NCI-H2171 treated with DMSO at 0.1 percent for 48 hours (cell line): ENCODE measurements at regions not wholly inside any gene's neighbourhood (a gene's known extent, or its start where the extent isn't known, plus 50 kb on each side); places are given as distances from the start of the nearest gene placed in this dataset.
"Not testable (repeated sequence)": the region's sequence is repeated elsewhere in the genome, so short reads cannot be mapped to it uniquely, and the experiment has no call there.

Experiments used
- DNase-seq: peaks from one replicate; lab custom pipeline; 2025; lab: John Stamatoyannopoulos, UW

GRCh38 chr6:120358535-120358934 lies 975.7 kb downstream of the TBC1D32 start:
- not testable (repeated sequence) for DNase-seq

DNA sequence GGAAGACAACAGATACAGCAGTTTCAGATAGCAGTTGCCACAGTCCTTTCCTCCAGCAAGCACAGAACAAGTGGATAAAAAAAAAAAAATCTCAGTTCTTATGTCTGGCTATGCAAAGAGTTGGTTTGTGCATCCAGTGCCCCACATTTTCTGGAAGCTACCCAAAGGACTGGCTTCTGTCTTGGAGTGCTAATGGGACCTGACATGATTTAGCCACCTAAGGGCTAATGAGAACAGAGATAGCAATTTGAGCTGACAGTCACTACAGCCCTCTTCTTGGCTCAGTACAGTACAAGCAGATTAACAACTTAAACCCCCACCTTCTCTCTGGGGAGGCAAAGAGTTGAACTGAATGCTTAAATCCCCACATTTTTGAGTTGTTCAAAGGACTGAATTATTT lies 976.8 kb downstream of the TBC1D32 start:
- DNase-seq = no peak

GRCh38 chr6:120355822-120356221 lies 978.5 kb downstream of the TBC1D32 start:
- DNase-seq = no peak

- DNase-seq = no peak
Observed at GRCh38 chr6:120354452-120355098, 979.7 kb downstream of the TBC1D32 start.

- no peak for DNase-seq
Observed at GRCh38 chr6:120352491-120352890, 981.8 kb downstream of the TBC1D32 start.

DNA sequence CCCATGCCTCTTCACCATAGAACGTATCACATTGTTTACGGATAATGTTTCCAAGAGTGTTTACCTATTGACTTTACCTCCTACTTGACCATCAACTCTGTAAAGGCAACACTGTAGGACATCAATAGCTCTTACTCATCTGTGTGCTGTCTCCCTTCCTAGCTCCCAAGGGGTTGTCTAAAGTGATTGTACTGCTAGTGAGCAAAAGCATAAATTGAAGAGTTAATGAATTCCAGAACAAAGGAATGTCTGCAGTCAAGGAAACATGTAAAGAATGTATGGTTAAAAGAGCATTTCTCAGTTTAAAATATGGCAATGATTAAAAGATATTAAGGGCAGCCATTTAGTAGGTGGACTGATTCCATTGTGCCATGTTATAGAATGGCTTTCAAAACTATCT lies 985.4 kb downstream of the TBC1D32 start:
- DNase-seq = no peak

DNA sequence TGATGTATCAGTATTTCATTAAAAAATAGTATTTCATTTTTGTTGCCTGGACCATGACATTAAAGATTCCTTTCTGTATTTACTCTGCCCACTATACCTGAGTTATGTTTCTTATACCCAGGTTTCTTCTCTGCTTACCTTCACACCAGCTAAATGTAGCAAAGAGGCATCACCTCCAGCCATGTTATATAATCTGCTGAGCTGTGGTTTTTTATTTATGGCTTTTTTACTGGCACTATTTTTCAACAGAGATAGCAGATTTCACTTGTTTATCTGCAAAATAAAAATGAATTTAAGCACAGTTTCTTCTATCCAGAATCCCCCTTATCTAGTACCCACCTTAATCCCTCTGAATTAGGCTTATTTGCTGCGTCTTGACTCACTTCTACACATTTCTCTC lies 979.0 kb upstream of the MAN1A1 start:
- no peak for DNase-seq

DNA sequence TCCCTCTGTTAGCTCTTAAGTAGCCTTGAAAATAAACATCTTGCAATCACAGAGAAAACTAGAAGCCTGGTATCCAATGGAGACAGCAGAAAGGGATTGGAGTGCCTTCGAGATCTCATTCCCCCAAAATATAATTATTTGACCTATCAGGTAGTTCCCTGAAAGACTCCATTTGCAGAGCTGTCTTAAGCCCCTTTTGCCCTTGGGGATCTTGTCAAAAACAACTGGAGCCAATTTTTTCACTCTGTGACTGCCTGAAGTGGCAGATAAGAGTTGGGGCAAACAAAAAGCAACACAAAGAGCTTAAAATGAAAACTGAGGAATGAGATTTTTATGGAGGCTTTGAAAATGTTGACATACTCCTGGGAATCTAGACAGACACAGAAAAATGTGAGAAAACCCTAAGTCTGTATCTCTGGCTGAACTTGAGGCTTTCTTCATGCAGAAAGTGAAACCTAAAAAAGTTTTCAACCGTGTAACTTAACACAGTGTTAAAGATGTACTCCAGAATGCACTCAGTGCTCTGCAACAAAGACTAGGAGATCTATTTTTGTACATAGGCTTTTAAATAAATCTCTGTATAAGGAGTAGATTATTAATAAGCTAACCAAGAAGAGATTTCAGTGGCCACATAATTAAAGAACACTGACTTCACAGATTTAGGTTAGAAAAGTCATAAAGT lies 971.1 kb upstream of the MAN1A1 start:
- DNase-seq = no peak

DNA sequence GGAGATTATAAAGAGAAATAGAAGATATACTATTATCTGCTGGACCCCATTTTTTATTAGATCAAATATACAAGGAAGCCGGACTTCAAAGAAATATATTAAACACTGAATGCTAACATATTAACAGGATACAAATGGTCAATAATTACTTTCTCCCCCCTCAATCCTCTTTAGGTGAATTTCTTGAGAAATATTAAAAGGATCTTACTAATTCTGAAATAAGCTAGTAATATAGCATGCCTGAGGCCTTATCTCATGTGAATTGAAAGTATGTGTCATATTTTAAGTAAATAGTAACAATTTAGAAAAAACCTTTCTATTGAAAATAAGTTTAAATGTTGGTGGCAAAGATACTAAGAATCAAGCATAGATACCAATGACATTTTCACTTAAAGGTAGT lies 954.7 kb upstream of the MAN1A1 start:
- DNase-seq = no peak

- no peak for DNase-seq
Observed at GRCh38 chr6:120303527-120303926, 954.0 kb upstream of the MAN1A1 start.

GRCh38 chr6:120302041-120302440 lies 952.5 kb upstream of the MAN1A1 start:
- DNase-seq = no peak

- DNase-seq = no peak
Observed at GRCh38 chr6:120290964-120291363, 941.4 kb upstream of the MAN1A1 start.

- DNase-seq = no peak
Observed at GRCh38 chr6:120282005-120282404, 932.4 kb upstream of the MAN1A1 start.

- DNase-seq = no peak
Observed at GRCh38 chr6:120279466-120280167, 930.1 kb upstream of the MAN1A1 start.

GRCh38 chr6:120278689-120279396 lies 929.3 kb upstream of the MAN1A1 start:
- DNase-seq = no peak

DNA sequence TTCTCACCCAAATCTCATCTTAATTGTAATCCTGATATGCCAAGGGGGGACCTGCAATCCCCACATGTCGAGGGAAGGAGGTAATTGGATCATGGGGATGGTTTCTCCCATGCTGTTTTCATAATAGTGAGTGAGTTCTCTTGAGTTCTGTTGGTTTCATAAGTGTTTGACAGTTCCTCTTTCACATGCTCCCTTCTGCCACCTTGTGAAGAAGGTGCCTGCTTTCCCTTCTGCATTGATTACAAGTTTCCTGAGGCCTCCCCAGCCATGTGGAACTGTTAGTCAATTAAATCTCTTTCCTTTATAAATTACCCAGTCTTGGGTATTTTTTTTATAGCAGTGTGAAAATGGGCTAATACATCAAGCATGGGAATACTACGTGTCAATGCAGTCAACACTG lies 925.0 kb upstream of the MAN1A1 start:
- no peak for DNase-seq

- DNase-seq = no peak
Observed at GRCh38 chr6:120273411-120273810, 923.9 kb upstream of the MAN1A1 start.

GRCh38 chr6:120272038-120272437 lies 922.5 kb upstream of the MAN1A1 start:
- no peak for DNase-seq

- DNase-seq = not testable (repeated sequence)
Observed at GRCh38 chr6:120268256-120268655, 918.7 kb upstream of the MAN1A1 start.

DNA sequence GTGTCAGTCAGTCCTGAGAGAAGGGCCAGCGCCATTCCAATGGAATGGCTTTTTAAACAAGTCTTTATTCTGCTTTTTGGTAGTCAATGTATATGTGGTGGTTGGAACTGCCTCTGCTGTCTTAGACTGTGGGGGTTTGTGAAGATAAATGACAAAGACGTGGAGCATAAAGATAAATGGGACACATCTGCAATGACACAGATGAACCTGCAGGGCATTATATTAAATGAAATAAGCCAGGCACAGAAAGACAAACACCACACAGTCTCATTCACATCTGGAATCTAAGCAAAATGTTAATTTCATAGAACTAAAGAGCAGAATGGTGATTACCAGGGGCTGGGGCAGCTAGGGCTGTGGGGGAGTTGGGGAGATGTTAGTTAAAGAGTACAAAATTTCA lies 912.8 kb upstream of the MAN1A1 start:
- DNase-seq = no peak

DNA sequence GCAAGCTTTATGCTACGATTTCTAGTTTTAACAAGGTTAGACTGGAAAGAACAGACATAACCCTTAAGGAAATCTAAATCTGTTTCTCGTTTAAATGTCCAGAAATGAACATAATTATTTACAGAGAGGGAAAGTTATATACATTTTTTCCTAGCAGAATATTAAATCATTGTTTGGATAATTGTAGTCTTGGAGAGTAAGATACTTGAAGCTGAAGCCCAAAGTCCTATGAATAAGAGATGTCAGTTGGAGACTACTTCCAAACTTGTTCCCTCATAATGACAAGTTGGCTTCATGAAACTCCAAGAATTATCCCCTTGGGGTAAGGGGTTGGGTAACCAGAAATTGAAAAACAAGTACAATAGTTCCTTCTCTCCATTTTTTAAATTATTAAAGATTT lies 911.1 kb upstream of the MAN1A1 start:
- no peak for DNase-seq

DNA sequence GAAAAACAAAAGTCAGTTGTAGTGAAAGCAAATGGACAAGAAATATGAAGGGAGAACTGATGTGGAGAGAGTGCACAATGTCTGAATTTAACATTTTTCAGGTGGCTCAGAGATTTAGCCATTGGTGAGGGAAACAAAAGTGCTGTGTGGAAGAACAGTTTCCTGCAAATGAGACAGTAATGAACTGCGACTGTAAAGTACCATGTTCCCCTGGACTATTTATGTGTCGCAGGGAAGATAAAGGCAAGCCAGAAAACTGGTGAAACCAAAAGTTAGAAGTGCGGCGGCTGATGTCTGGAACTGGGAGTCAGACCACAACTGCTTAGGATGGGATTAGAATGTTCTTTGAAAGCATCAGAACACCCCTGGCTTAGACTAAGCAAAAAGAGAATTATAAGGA lies 905.1 kb upstream of the MAN1A1 start:
- no peak for DNase-seq

DNA sequence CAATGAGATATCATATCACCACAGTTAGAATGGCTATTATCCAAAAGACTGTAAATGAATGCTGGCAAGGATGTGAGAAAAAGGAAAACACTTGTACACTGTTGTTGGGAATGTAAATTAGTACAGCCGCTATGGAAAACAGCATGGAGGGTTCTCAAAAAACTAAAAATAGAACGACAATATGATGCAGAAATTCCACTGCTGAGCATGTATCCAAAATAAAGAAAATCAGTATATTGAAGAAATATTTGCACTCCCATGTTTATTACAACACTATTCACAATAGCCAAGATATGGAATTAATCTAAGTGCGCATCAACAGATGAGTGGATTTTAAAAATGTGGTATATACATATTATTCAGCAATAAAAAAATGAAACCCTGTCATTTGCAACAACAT lies 898.9 kb upstream of the MAN1A1 start:
- DNase-seq = no peak
